ENCODE measurements at regions not wholly inside any gene's neighbourhood (a gene's known extent, or its start where the extent isn't known, plus 50 kb on each side); places are given as distances from the start of the nearest gene placed in this dataset.

DNA sequence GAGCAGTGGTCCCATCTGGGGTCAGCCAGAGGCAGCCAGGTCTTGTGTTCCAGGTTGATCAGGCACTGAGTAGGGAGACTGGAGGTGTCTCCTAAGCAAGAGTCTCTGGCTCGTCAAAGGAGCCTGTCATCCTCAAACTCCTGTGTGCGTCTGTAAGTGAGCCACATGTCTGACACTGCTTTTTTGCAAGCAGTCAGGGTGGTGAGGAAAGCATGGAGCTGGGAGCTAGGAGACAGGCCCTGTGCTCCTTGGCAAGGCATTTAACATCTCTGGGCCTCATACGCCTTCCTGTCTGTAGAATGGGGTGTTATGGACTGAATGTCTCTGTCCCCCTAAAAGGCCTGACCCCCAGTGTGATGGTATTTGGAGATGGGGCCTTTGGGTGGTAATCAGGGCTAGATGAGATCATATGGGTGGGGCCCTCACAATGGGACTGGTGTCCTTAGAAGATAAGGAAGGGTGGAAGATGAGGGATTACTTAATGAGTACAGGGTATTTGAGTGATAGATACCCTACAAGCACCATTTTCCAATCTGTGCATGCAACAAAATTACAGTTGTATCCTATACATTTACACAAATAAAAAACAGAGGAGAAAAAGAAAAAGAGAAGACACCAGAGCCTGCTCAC is 53.0 kb downstream of the ARL6IP4 start:
- Histone ChIP-seq H3K9me3 (no peaks in the 10 kb centered on the region), H3K27me3 (no peaks in the 10 kb centered on the region), H3K36me3 (peaks cover 0 to 54% (median 16%) of the 10 kb centered on the region in 9 donors), H3K27ac (no peak overlapping the region), H3K4me3 (no peak overlapping the region), H3K4me1 (peaks cover 0 to 20% (median 9%) of the 10 kb centered on the region in 9 donors)
- TF ChIP-seq, protein P1, sequence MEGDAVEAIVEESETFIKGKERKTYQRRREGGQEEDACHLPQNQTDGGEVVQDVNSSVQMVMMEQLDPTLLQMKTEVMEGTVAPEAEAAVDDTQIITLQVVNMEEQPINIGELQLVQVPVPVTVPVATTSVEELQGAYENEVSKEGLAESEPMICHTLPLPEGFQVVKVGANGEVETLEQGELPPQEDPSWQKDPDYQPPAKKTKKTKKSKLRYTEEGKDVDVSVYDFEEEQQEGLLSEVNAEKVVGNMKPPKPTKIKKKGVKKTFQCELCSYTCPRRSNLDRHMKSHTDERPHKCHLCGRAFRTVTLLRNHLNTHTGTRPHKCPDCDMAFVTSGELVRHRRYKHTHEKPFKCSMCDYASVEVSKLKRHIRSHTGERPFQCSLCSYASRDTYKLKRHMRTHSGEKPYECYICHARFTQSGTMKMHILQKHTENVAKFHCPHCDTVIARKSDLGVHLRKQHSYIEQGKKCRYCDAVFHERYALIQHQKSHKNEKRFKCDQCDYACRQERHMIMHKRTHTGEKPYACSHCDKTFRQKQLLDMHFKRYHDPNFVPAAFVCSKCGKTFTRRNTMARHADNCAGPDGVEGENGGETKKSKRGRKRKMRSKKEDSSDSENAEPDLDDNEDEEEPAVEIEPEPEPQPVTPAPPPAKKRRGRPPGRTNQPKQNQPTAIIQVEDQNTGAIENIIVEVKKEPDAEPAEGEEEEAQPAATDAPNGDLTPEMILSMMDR (IDR thresholded peaks at IDR 0.05), result no peak
- DNase-seq (no peak), ATAC-seq (no peak)
- WGBS, 2 donors, result 91 to 95% methylated on average over 3 of the region's 3 CpGs
- intact Hi-C loops (cut with DNase I), result no loop called here

DNA sequence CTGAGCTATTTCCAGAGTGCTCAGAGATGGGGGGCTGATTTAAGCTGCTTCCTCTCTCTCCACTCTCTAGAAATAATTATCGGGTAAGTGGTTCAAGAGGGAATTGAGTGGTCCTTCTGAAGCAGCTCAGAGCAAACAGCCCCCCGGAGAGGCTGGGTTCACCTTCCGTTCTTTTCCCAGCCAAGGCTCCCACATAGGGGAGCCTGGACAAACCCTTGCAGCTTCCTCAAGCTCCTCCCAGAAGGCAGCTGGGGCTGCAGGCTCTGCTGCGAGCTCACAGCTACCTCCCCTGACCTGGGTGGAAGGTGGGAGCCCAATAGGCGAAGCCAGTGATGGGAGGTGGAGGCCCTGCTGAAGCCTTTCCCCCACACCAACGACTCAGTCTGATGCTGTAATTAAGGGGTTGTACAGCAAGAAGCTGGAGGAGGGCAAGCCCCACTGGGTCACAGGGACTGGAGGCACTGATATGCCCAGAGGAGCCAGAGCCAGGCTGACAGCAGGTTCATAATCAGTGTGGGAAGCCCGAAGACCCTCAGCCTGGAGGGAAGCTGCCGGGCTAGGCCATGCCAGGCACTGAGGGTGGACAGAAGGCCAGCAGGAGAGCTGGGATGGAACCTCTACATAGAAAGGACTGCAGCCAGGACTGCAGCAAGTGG is 52.4 kb downstream of the ARL6IP4 start:
- 69 to 82% methylated on average over 8 of the region's 8 CpGs for WGBS, 2 donors
- no peaks in the 10 kb centered on the region for H3K27me3 ChIP-seq
- ATAC-seq (no peak), DNase-seq (no peak)
- peaks cover 0 to 20% (median 9%) of the 10 kb centered on the region in 9 donors for H3K4me1 ChIP-seq
- intact Hi-C loops (cut with DNase I), result no loop called here
- peaks cover 0 to 60% (median 16%) of the 10 kb centered on the region in 9 donors for H3K36me3 ChIP-seq
- H3K9me3 ChIP-seq, result no peaks in the 10 kb centered on the region
- TF ChIP-seq, protein P1 (IDR thresholded peaks at IDR 0.05), result no peak
- no peak overlapping the region for H3K27ac ChIP-seq
- no peak overlapping the region for H3K4me3 ChIP-seq

Measured in heart right ventricle (tissue), 16 donors.